ENCODE measurements at regions not wholly inside any gene's neighbourhood (a gene's known extent, or its start where the extent isn't known, plus 50 kb on each side); places are given as distances from the start of the nearest gene placed in this dataset.
A peak's percentile ranks its signal among the peaks of the same experiment; 100 is the strongest.

GRCh38 chr10:101289541-101289940 lies 60.3 kb upstream of the LBX1 start:
- no peaks in the 10 kb centered on the region for H3K9me3 ChIP-seq (ENCODE audit: low read length)
- H3K36me3 ChIP-seq (ENCODE audit: insufficient read depth, low read length), result no peaks in the 10 kb centered on the region
- H3K27me3 ChIP-seq (ENCODE audit: control insufficient read depth in 1 of 2, insufficient read depth in 2 of 2, low read length in 2 of 2), result peaks cover 34 to 84% of the 10 kb centered on the region in 2 donors
- H3K4me3 ChIP-seq (ENCODE audit: low read depth in 1 of 2, low read length in 2 of 2), result no peak overlapping the region
- H3K27ac ChIP-seq (ENCODE audit: low read depth, low read length), result no peak overlapping the region
- H3K9ac ChIP-seq (ENCODE audit: low read length), result no peak overlapping the region
- peaks cover 8% of the 10 kb centered on the region for H3K4me1 ChIP-seq (ENCODE audit: insufficient read depth, low read length)

- H3K27me3 ChIP-seq (ENCODE audit: control insufficient read depth in 1 of 2, insufficient read depth in 2 of 2, low read length in 2 of 2), result peaks cover 25 to 81% of the 10 kb centered on the region in 2 donors
Observed at GRCh38 chr10:101290431-101290830, 61.2 kb upstream of the LBX1 start.

GRCh38 chr10:101290881-101291280 lies 61.6 kb upstream of the LBX1 start:
- Histone ChIP-seq H3K4me3 (ENCODE audit: low read depth in 1 of 2, low read length in 2 of 2) (no peak overlapping the region), H3K9ac (ENCODE audit: low read length) (no peak overlapping the region)

More at GRCh38 chr10:101290431-101290830, 61.2 kb upstream of the LBX1 start:
- H3K4me1 ChIP-seq (ENCODE audit: insufficient read depth, low read length), result peaks cover 8% of the 10 kb centered on the region
- H3K9me3 ChIP-seq (ENCODE audit: low read length), result no peaks in the 10 kb centered on the region
- no peak overlapping the region for H3K4me3 ChIP-seq (ENCODE audit: low read depth in 1 of 2, low read length in 2 of 2)
- H3K36me3 ChIP-seq (ENCODE audit: insufficient read depth, low read length), result no peaks in the 10 kb centered on the region
- no peak overlapping the region for H3K9ac ChIP-seq (ENCODE audit: low read length)
- H3K27ac ChIP-seq (ENCODE audit: low read depth, low read length), result no peak overlapping the region

GRCh38 chr10:101291331-101292193 lies 62.3 kb upstream of the LBX1 start:
- Histone ChIP-seq H3K9me3 (ENCODE audit: low read length) (no peaks in the 10 kb centered on the region), H3K4me1 (ENCODE audit: insufficient read depth, low read length) (peaks cover 8% of the 10 kb centered on the region), H3K36me3 (ENCODE audit: insufficient read depth, low read length) (no peaks in the 10 kb centered on the region), H3K27ac (ENCODE audit: low read depth, low read length) (no peak overlapping the region), H3K9ac (ENCODE audit: low read length) (no peak overlapping the region), H3K27me3 (ENCODE audit: control insufficient read depth in 1 of 2, insufficient read depth in 2 of 2, low read length in 2 of 2) (peaks cover 22 to 74% of the 10 kb centered on the region in 2 donors), H3K4me3 (ENCODE audit: low read depth in 1 of 2, low read length in 2 of 2) (peak overlapping the region; percentile 42 to 53)

More at GRCh38 chr10:101290881-101291280, 61.6 kb upstream of the LBX1 start:
- no peak overlapping the region for H3K27ac ChIP-seq (ENCODE audit: low read depth, low read length)
- peaks cover 22 to 80% of the 10 kb centered on the region in 2 donors for H3K27me3 ChIP-seq (ENCODE audit: control insufficient read depth in 1 of 2, insufficient read depth in 2 of 2, low read length in 2 of 2)
- H3K9me3 ChIP-seq (ENCODE audit: low read length), result no peaks in the 10 kb centered on the region
- H3K36me3 ChIP-seq (ENCODE audit: insufficient read depth, low read length), result no peaks in the 10 kb centered on the region
- H3K4me1 ChIP-seq (ENCODE audit: insufficient read depth, low read length), result peaks cover 8% of the 10 kb centered on the region

- peaks cover 8% of the 10 kb centered on the region for H3K4me1 ChIP-seq (ENCODE audit: insufficient read depth, low read length)
- no peak overlapping the region for H3K27ac ChIP-seq (ENCODE audit: low read depth, low read length)
- H3K9me3 ChIP-seq (ENCODE audit: low read length), result no peaks in the 10 kb centered on the region
- no peak overlapping the region for H3K9ac ChIP-seq (ENCODE audit: low read length)
- peak overlapping the region; percentile 42 to 53 for H3K4me3 ChIP-seq (ENCODE audit: low read depth in 1 of 2, low read length in 2 of 2)
- peaks cover 22 to 74% of the 10 kb centered on the region in 2 donors for H3K27me3 ChIP-seq (ENCODE audit: control insufficient read depth in 1 of 2, insufficient read depth in 2 of 2, low read length in 2 of 2)
- H3K36me3 ChIP-seq (ENCODE audit: insufficient read depth, low read length), result no peaks in the 10 kb centered on the region
Observed at GRCh38 chr10:101292194-101293006, 61.6 kb upstream of the BTRC start.

- Histone ChIP-seq H3K4me3 (ENCODE audit: low read depth in 1 of 2, low read length in 2 of 2) (peak overlapping the region in 1 of 2 donors; percentile 53), H3K36me3 (ENCODE audit: insufficient read depth, low read length) (no peaks in the 10 kb centered on the region), H3K27ac (ENCODE audit: low read depth, low read length) (no peak overlapping the region), H3K27me3 (ENCODE audit: control insufficient read depth in 1 of 2, insufficient read depth in 2 of 2, low read length in 2 of 2) (peaks cover 18 to 72% of the 10 kb centered on the region in 2 donors), H3K9ac (ENCODE audit: low read length) (no peak overlapping the region), H3K9me3 (ENCODE audit: low read length) (no peaks in the 10 kb centered on the region), H3K4me1 (ENCODE audit: insufficient read depth, low read length) (peaks cover 8% of the 10 kb centered on the region)
Observed at GRCh38 chr10:101293007-101293723, 60.8 kb upstream of the BTRC start.

- Histone ChIP-seq H3K4me1 (ENCODE audit: insufficient read depth, low read length) (peaks cover 8% of the 10 kb centered on the region), H3K27ac (ENCODE audit: low read depth, low read length) (no peak overlapping the region), H3K36me3 (ENCODE audit: insufficient read depth, low read length) (no peaks in the 10 kb centered on the region), H3K9me3 (ENCODE audit: low read length) (no peaks in the 10 kb centered on the region), H3K27me3 (ENCODE audit: control insufficient read depth in 1 of 2, insufficient read depth in 2 of 2, low read length in 2 of 2) (peaks cover 13 to 68% of the 10 kb centered on the region in 2 donors), H3K4me3 (ENCODE audit: low read depth in 1 of 2, low read length in 2 of 2) (no peak overlapping the region), H3K9ac (ENCODE audit: low read length) (no peak overlapping the region)
Observed at GRCh38 chr10:101294109-101294508, 59.9 kb upstream of the BTRC start.

- Histone ChIP-seq H3K27me3 (ENCODE audit: control insufficient read depth in 1 of 2, insufficient read depth in 2 of 2, low read length in 2 of 2) (peaks cover 7 to 57% of the 10 kb centered on the region in 2 donors), H3K27ac (ENCODE audit: low read depth, low read length) (no peak overlapping the region), H3K9me3 (ENCODE audit: low read length) (no peaks in the 10 kb centered on the region), H3K4me1 (ENCODE audit: insufficient read depth, low read length) (peaks cover 8% of the 10 kb centered on the region), H3K4me3 (ENCODE audit: low read depth in 1 of 2, low read length in 2 of 2) (no peak overlapping the region), H3K9ac (ENCODE audit: low read length) (no peak overlapping the region), H3K36me3 (ENCODE audit: insufficient read depth, low read length) (no peaks in the 10 kb centered on the region)
Observed at GRCh38 chr10:101295261-101295660, 58.7 kb upstream of the BTRC start.

- no peak overlapping the region for H3K4me3 ChIP-seq (ENCODE audit: low read depth in 1 of 2, low read length in 2 of 2)
- H3K9ac ChIP-seq (ENCODE audit: low read length), result no peak overlapping the region
- H3K27ac ChIP-seq (ENCODE audit: low read depth, low read length), result no peak overlapping the region
- peaks cover 0 to 30% of the 10 kb centered on the region in 2 donors for H3K27me3 ChIP-seq (ENCODE audit: control insufficient read depth in 1 of 2, insufficient read depth in 2 of 2, low read length in 2 of 2)
- no peaks in the 10 kb centered on the region for H3K9me3 ChIP-seq (ENCODE audit: low read length)
- H3K36me3 ChIP-seq (ENCODE audit: insufficient read depth, low read length), result no peaks in the 10 kb centered on the region
- peaks cover 2% of the 10 kb centered on the region for H3K4me1 ChIP-seq (ENCODE audit: insufficient read depth, low read length)
Observed at GRCh38 chr10:101297901-101298486, 56.0 kb upstream of the BTRC start.

- H3K27ac ChIP-seq (ENCODE audit: low read depth, low read length), result no peak overlapping the region
- no peaks in the 10 kb centered on the region for H3K36me3 ChIP-seq (ENCODE audit: insufficient read depth, low read length)
- no peak overlapping the region for H3K4me3 ChIP-seq (ENCODE audit: low read depth in 1 of 2, low read length in 2 of 2)
- no peak overlapping the region for H3K9ac ChIP-seq (ENCODE audit: low read length)
- no peaks in the 10 kb centered on the region for H3K9me3 ChIP-seq (ENCODE audit: low read length)
- H3K4me1 ChIP-seq (ENCODE audit: insufficient read depth, low read length), result no peaks in the 10 kb centered on the region
- H3K27me3 ChIP-seq (ENCODE audit: control insufficient read depth in 1 of 2, insufficient read depth in 2 of 2, low read length in 2 of 2), result peaks cover 0 to 20% of the 10 kb centered on the region in 2 donors
Observed at GRCh38 chr10:101299211-101299610, 54.8 kb upstream of the BTRC start.

Measured in muscle layer of colon (tissue), 2 donors.